Skeletal muscle satellite cell (primary cell): ENCODE measurements at regions not wholly inside any gene's neighbourhood (a gene's known extent, or its start where the extent isn't known, plus 50 kb on each side); places are given as distances from the start of the nearest gene placed in this dataset.

Experiments used
- H3K27me3 ChIP-seq: 2 replicates; pipeline ENCODE4 v1.7.0; 2013; ENCODE audit warnings: low read length; ENCODE audit not compliant: control insufficient read depth, insufficient read depth
- H3K36me3 ChIP-seq: 2 replicates; pipeline ENCODE4 v1.7.0; 2013; ENCODE audit warnings: mild to moderate bottlenecking, control low read depth, low read length; ENCODE audit not compliant: insufficient read depth
- H3K4me1 ChIP-seq: 2 replicates; pipeline ENCODE4 v1.7.0; 2013; ENCODE audit warnings: low read length; ENCODE audit not compliant: control insufficient read depth, insufficient read depth
- H3K4me2 ChIP-seq: 2 replicates; pipeline ENCODE4 v1.7.0; 2013; ENCODE audit warnings: mild to moderate bottlenecking, low read length
- H3K4me3 ChIP-seq: 2 replicates; pipeline ENCODE4 v1.7.0; 2013; ENCODE audit warnings: low read length
- H3K9ac ChIP-seq: 2 replicates; pipeline ENCODE4 v1.7.0; 2013; ENCODE audit warnings: mild to moderate bottlenecking, low read depth, low read length, moderate library complexity
- H3K9me3 ChIP-seq: replicated peaks from 2 replicates; pipeline ENCODE4 v1.7.0; 2013; ENCODE audit warnings: mild to moderate bottlenecking, control low read depth, low read length

GRCh38 chrX:10749113-10749512 lies 128.7 kb upstream of the MID1 start:
- Histone ChIP-seq H3K4me1 (no peaks in the 10 kb centered on the region), H3K4me3 (no peak overlapping the region), H3K27me3 (no peaks in the 10 kb centered on the region), H3K9ac (no peak overlapping the region), H3K36me3 (no peaks in the 10 kb centered on the region), H3K9me3 (no peaks in the 10 kb centered on the region), H3K4me2 (no peak overlapping the region)

- no peaks in the 10 kb centered on the region for H3K27me3 ChIP-seq
- no peaks in the 10 kb centered on the region for H3K36me3 ChIP-seq
- H3K9ac ChIP-seq, result no peak overlapping the region
These were observed 130.2 kb upstream of the MID1 start for GRCh38 chrX:10750581-10750980.

GRCh38 chrX:10753116-10753515 lies 132.7 kb upstream of the MID1 start:
- Histone ChIP-seq H3K4me2 (no peak overlapping the region), H3K9ac (no peak overlapping the region), H3K4me1 (peaks cover 23% of the 10 kb centered on the region), H3K4me3 (no peak overlapping the region), H3K27me3 (no peaks in the 10 kb centered on the region), H3K9me3 (no peaks in the 10 kb centered on the region), H3K36me3 (no peaks in the 10 kb centered on the region)

More at GRCh38 chrX:10750581-10750980, 130.2 kb upstream of the MID1 start:
- no peak overlapping the region for H3K4me2 ChIP-seq
- no peak overlapping the region for H3K4me3 ChIP-seq
- no peaks in the 10 kb centered on the region for H3K9me3 ChIP-seq
- H3K4me1 ChIP-seq, result peaks cover 8% of the 10 kb centered on the region

- H3K36me3 ChIP-seq, result no peaks in the 10 kb centered on the region
- H3K4me1 ChIP-seq, result peaks cover 23% of the 10 kb centered on the region
- no peak overlapping the region for H3K4me3 ChIP-seq
- no peaks in the 10 kb centered on the region for H3K27me3 ChIP-seq
- H3K9me3 ChIP-seq, result no peaks in the 10 kb centered on the region
- H3K9ac ChIP-seq, result no peak overlapping the region
- no peak overlapping the region for H3K4me2 ChIP-seq
These were observed 134.1 kb upstream of the MID1 start for GRCh38 chrX:10754445-10754844.

GRCh38 chrX:10755439-10756334 lies 135.3 kb upstream of the MID1 start:
- H3K9ac ChIP-seq, result peak overlapping the region; percentile 42
- peak overlapping the region; percentile 17 for H3K4me3 ChIP-seq

GRCh38 chrX:10756441-10756840 lies 136.1 kb upstream of the MID1 start:
- H3K4me3 ChIP-seq, result no peak overlapping the region
- H3K36me3 ChIP-seq, result no peaks in the 10 kb centered on the region
- H3K27me3 ChIP-seq, result no peaks in the 10 kb centered on the region
- H3K9me3 ChIP-seq, result no peaks in the 10 kb centered on the region
- H3K9ac ChIP-seq, result peak overlapping the region; percentile 42
- H3K4me1 ChIP-seq, result peaks cover 23% of the 10 kb centered on the region
- H3K4me2 ChIP-seq, result peak overlapping the region; percentile 34

More at GRCh38 chrX:10755439-10756334, 135.3 kb upstream of the MID1 start:
- no peaks in the 10 kb centered on the region for H3K27me3 ChIP-seq
- peak overlapping the region; percentile 34 for H3K4me2 ChIP-seq
- H3K9me3 ChIP-seq, result no peaks in the 10 kb centered on the region
- H3K4me1 ChIP-seq, result peaks cover 23% of the 10 kb centered on the region
- no peaks in the 10 kb centered on the region for H3K36me3 ChIP-seq

- H3K36me3 ChIP-seq, result no peaks in the 10 kb centered on the region
- H3K9me3 ChIP-seq, result no peaks in the 10 kb centered on the region
- no peak overlapping the region for H3K4me2 ChIP-seq
- H3K4me3 ChIP-seq, result no peak overlapping the region
- no peak overlapping the region for H3K9ac ChIP-seq
- H3K4me1 ChIP-seq, result peaks cover 23% of the 10 kb centered on the region
- no peaks in the 10 kb centered on the region for H3K27me3 ChIP-seq
These were observed 138.9 kb upstream of the MID1 start for GRCh38 chrX:10759141-10759799.

GRCh38 chrX:10761447-10761846 lies 141.1 kb upstream of the MID1 start:
- Histone ChIP-seq H3K9ac (no peak overlapping the region), H3K4me1 (peaks cover 7% of the 10 kb centered on the region), H3K9me3 (no peaks in the 10 kb centered on the region), H3K4me3 (no peak overlapping the region), H3K4me2 (no peak overlapping the region), H3K27me3 (no peaks in the 10 kb centered on the region), H3K36me3 (no peaks in the 10 kb centered on the region)

- peak overlapping the region; percentile 70 for H3K4me2 ChIP-seq
- no peaks in the 10 kb centered on the region for H3K27me3 ChIP-seq
- H3K36me3 ChIP-seq, result no peaks in the 10 kb centered on the region
- peak overlapping the region; percentile 57 for H3K9ac ChIP-seq
- peak overlapping the region; percentile 55 for H3K4me3 ChIP-seq
- no peaks in the 10 kb centered on the region for H3K9me3 ChIP-seq
- H3K4me1 ChIP-seq, result peaks cover 11% of the 10 kb centered on the region
These were observed 148.8 kb upstream of the MID1 start for GRCh38 chrX:10769195-10769594.

GRCh38 chrX:10769696-10770619 lies 149.6 kb upstream of the MID1 start:
- peak overlapping the region; percentile 57 for H3K9ac ChIP-seq
- peak overlapping the region; percentile 70 for H3K4me2 ChIP-seq
- H3K27me3 ChIP-seq, result no peaks in the 10 kb centered on the region
- H3K36me3 ChIP-seq, result no peaks in the 10 kb centered on the region
- H3K4me3 ChIP-seq, result peak overlapping the region; percentile 55
- H3K4me1 ChIP-seq, result peaks cover 11% of the 10 kb centered on the region
- no peaks in the 10 kb centered on the region for H3K9me3 ChIP-seq

- no peaks in the 10 kb centered on the region for H3K9me3 ChIP-seq
- no peak overlapping the region for H3K9ac ChIP-seq
- no peaks in the 10 kb centered on the region for H3K27me3 ChIP-seq
- no peak overlapping the region for H3K4me2 ChIP-seq
- H3K4me3 ChIP-seq, result no peak overlapping the region
- peaks cover 11% of the 10 kb centered on the region for H3K4me1 ChIP-seq
- H3K36me3 ChIP-seq, result no peaks in the 10 kb centered on the region
These were observed 152.9 kb upstream of the MID1 start for GRCh38 chrX:10773318-10773717.
